SK-N-SH (cell line): ENCODE measurements at regions not wholly inside any gene's neighbourhood (a gene's known extent, or its start where the extent isn't known, plus 50 kb on each side); places are given as distances from the start of the nearest gene placed in this dataset.
A peak's percentile ranks its signal among the peaks of the same experiment; 100 is the strongest.

Experiments used
- CTCF ChIA-PET: fragments of 300-600, 350-600 bp; formaldehyde crosslinking; extraction: SDS; loops from one replicate; lab custom pipeline; 2021; lab: Yijun Ruan, JAX
- POLR2A ChIA-PET: fragments of 350-600 bp; sonication (Branson Sonifier 250); formaldehyde crosslinking; extraction: SDS; loops from one replicate; lab custom pipeline; 2020; ENCODE audit warnings: antibody characterized with exemption, inconsistent platforms; lab: Yijun Ruan, JAX
- DNase-seq: peaks from one replicate; pipeline ENCODE4 v3.0.0; 2012
- H2AFZ ChIP-seq: fragments of 200-600 bp; sonication (generic); 2 replicates; pipeline ENCODE4 v1.8.1; 2016; ENCODE audit warnings: antibody characterized with exemption, mild to moderate bottlenecking, low read depth
- H3F3A ChIP-seq: fragments of 200-600 bp; sonication (generic); replicated peaks from 2 replicates; pipeline ENCODE3; 2016; ENCODE audit warnings: antibody characterized with exemption, mild to moderate bottlenecking; ENCODE audit not compliant: insufficient read depth
- H3K27ac ChIP-seq, 2 experiments: fragments of 200-500 bp in 1 of 2; fragments of 200-600 bp in 1 of 2; sonication (Bioruptor generic) in 1 of 2; sonication (generic), shearing (Covaris generic) in 1 of 2; 2 replicates each; pipeline versions ENCODE4 v1.5.1 to v1.6.1; 2014 to 2016; ENCODE audit warnings: low read depth in 2 of 2, inconsistent platforms in 1 of 2, low read length in 1 of 2, mild to moderate bottlenecking in 1 of 2, mixed read lengths in 1 of 2
- H3K27me3 ChIP-seq: fragments of 200-600 bp; sonication (generic), shearing (Covaris generic); 2 replicates; pipeline ENCODE4 v1.6.1; 2016; ENCODE audit warnings: mixed run types; ENCODE audit not compliant: insufficient read depth
- H3K36me3 ChIP-seq, 2 experiments: fragments of 200-500 bp in 1 of 2; fragments of 200-600 bp in 1 of 2; sonication (Bioruptor generic) in 1 of 2; sonication (generic) in 1 of 2; replicated peaks in 1 of 2; 2 replicates each; pipeline versions ENCODE3 to v1.5.1; 2014 to 2016; ENCODE audit warnings: low read length in 1 of 2, mild to moderate bottlenecking in 1 of 2; ENCODE audit not compliant: insufficient read depth in 2 of 2, control insufficient read depth in 1 of 2
- H3K4me1 ChIP-seq, 2 experiments: fragments of 200-500 bp in 1 of 2; fragments of 200-600 bp in 1 of 2; sonication (Bioruptor generic) in 1 of 2; sonication (generic), shearing (Covaris generic) in 1 of 2; 2 replicates each; pipeline versions ENCODE4 v1.5.1 to v1.6.1; 2014 to 2016; ENCODE audit warnings: low read depth in 1 of 2, low read length in 1 of 2, mixed run types in 1 of 2; ENCODE audit not compliant: insufficient read depth in 2 of 2, control insufficient read depth in 1 of 2
- H3K4me2 ChIP-seq: fragments of 200-600 bp; sonication (generic), shearing (Covaris generic); 2 replicates; pipeline ENCODE4 v1.6.1; 2017; ENCODE audit warnings: mixed run types
- H3K4me3 ChIP-seq, 2 experiments: fragments of 200-500 bp in 1 of 2; fragments of 200-600 bp in 1 of 2; sonication (Bioruptor generic) in 1 of 2; sonication (generic), shearing (Covaris generic) in 1 of 2; 2 replicates each; pipeline versions ENCODE4 v1.5.1 to v1.8.1; 2014 to 2016; ENCODE audit warnings: low read depth in 2 of 2, inconsistent platforms in 1 of 2, low read length in 1 of 2, mild to moderate bottlenecking in 1 of 2, mixed read lengths in 1 of 2, moderate library complexity in 1 of 2
- H3K79me2 ChIP-seq: fragments of 200-600 bp; sonication (generic); 2 replicates; pipeline ENCODE4 v1.8.1; 2017; ENCODE audit warnings: mild to moderate bottlenecking; ENCODE audit not compliant: insufficient read depth
- H3K9ac ChIP-seq: fragments of 200-600 bp; sonication (generic); 2 replicates; pipeline ENCODE4 v1.6.1; 2017; ENCODE audit warnings: mixed run types
- H3K9me2 ChIP-seq: fragments of 200-600 bp; sonication (generic); 2 replicates; pipeline ENCODE4 v1.6.1; 2017; ENCODE audit warnings: mixed run types
- H3K9me3 ChIP-seq: fragments of 200-600 bp; sonication (generic); 2 replicates; pipeline ENCODE4 v1.6.1; 2017; ENCODE audit warnings: mixed run types, mild to moderate bottlenecking, moderate library complexity
- H4K20me1 ChIP-seq: fragments of 200-600 bp; sonication (generic); 2 replicates; pipeline ENCODE4 v1.6.1; 2017; ENCODE audit warnings: mild to moderate bottlenecking, mixed run types; ENCODE audit not compliant: insufficient read depth
- EP300 ChIP-seq, 2 experiments: IDR thresholded peaks; 2 replicates each; pipeline versions ENCODE4 v1.4.0 to v1.6.1; 2012; ENCODE audit warnings: borderline replicate concordance in 1 of 2, low read depth in 1 of 2, low read length in 1 of 2
- EZH2phosphoT487 ChIP-seq: fragments of 200-600 bp; sonication (generic); IDR thresholded peaks from 2 replicates; pipeline ENCODE4 v1.6.1; 2017; ENCODE audit warnings: low read depth, mixed run types, mild to moderate bottlenecking, antibody characterized with exemption, moderate library complexity, borderline replicate concordance
- FOXJ3 ChIP-seq: sonication (generic); formaldehyde crosslinking; IDR thresholded peaks from 2 replicates; pipeline ENCODE4 v1.5.1; 2020; ENCODE audit warnings: mild to moderate bottlenecking, missing genetic modification reagents
- FOXM1 ChIP-seq: IDR thresholded peaks from 2 replicates; pipeline ENCODE4 v1.4.0; 2012; ENCODE audit warnings: low read depth, mild to moderate bottlenecking
- GATA2 ChIP-seq: sonication (generic); formaldehyde crosslinking; IDR thresholded peaks from 2 replicates; pipeline ENCODE4 v1.5.0; 2020; ENCODE audit warnings: mild to moderate bottlenecking, missing genetic modification reagents
- NFIC ChIP-seq: IDR thresholded peaks from 2 replicates; pipeline ENCODE4 v1.4.0; 2012; ENCODE audit warnings: borderline replicate concordance
- POLR2AphosphoS5 ChIP-seq: IDR thresholded peaks from 2 replicates; pipeline ENCODE4 v1.6.1; 2012; ENCODE audit warnings: low read depth, low read length
- RAD21 ChIP-seq: IDR thresholded peaks from 2 replicates; pipeline ENCODE4 v1.6.1; 2012; ENCODE audit warnings: mild to moderate bottlenecking, low read length
- RCOR1 ChIP-seq: fragments of 150-350 bp; IDR thresholded peaks from 2 replicates; pipeline ENCODE4 v1.6.1; 2017; ENCODE audit warnings: antibody characterized with exemption, low read length
- TEAD4 ChIP-seq: IDR thresholded peaks from 2 replicates; pipeline ENCODE4 v1.4.0; 2012; ENCODE audit warnings: mild to moderate bottlenecking, borderline replicate concordance; ENCODE audit not compliant: insufficient read depth
- WGBS: methylation state at CpG from one replicate; pipeline ENCODE4 v1.1.6; 2017; ENCODE audit warnings: low lambda C conversion rate; 5-methylcytosine and 5-hydroxymethylcytosine counted together
- TF ChIP-seq, protein P1 (sequence below): IDR thresholded peaks from 2 replicates; pipeline ENCODE4 v1.6.1; 2012; ENCODE audit warnings: mild to moderate bottlenecking, low read depth, low read length, moderate library complexity
- TF ChIP-seq, protein P2 (sequence below): IDR thresholded peaks from 2 replicates; pipeline ENCODE4 v1.4.0; 2012; ENCODE audit warnings: low read depth, borderline replicate concordance

DNA sequence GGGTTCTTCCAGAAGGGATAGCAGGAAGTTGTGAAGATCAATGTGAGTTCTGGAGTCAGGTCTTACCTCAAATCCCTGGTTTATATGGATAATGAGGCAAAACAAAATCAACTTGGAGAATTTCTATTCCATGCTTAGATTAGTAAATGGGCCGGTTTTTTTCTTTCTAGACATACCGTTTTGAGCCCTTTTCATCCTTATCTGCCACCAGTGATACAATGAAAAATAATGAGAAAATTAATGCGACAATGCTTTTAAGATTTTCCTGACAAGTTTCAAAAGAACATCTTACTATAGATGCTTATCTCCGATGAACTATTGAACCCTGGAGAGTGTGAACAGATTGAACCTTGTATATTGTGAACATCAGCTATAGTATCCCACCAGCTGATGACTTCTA lies 262.7 kb downstream of the BTG1 start:
- no peaks in the 10 kb centered on the region for H3K9me2 ChIP-seq
- no peak overlapping the region for H3K27ac ChIP-seq
- H3F3A ChIP-seq, result no peaks in the 10 kb centered on the region
- WGBS, result 53% methylated on average over 4 of the region's 4 CpGs
- no peaks in the 10 kb centered on the region; a peak in 2 of 4 replicates for H3K4me1 ChIP-seq
- DNase-seq, result no peak
- no peak overlapping the region for H3K4me2 ChIP-seq
- no peaks in the 10 kb centered on the region for H3K9me3 ChIP-seq
- TF ChIP-seq EP300 (IDR thresholded peaks at IDR 0.05; ENCODE audit: borderline replicate concordance in 1 of 2, low read depth in 1 of 2, low read length in 1 of 2), result peak in 1 of 2 experiments; percentile 36; a peak in 1 of 4 replicates
- TF ChIP-seq RAD21, result no peak
- no peaks in the 10 kb centered on the region for H4K20me1 ChIP-seq
- H3K79me2 ChIP-seq, result no peaks in the 10 kb centered on the region
- CTCF ChIA-PET, result interaction anchor here (0.6 kb wide), 1 partner anchor 1557 kb away, joined by 3 read pairs; no protein-coding TSS in a partner anchor
- H3K9ac ChIP-seq, result no peak overlapping the region
- POLR2A ChIA-PET, result no interaction called here
- H3K27me3 ChIP-seq, result no peaks in the 10 kb centered on the region
- no peak overlapping the region for H3K4me3 ChIP-seq
- no peak overlapping the region for H2AFZ ChIP-seq
- H3K36me3 ChIP-seq, result no peaks in the 10 kb centered on the region

DNA sequence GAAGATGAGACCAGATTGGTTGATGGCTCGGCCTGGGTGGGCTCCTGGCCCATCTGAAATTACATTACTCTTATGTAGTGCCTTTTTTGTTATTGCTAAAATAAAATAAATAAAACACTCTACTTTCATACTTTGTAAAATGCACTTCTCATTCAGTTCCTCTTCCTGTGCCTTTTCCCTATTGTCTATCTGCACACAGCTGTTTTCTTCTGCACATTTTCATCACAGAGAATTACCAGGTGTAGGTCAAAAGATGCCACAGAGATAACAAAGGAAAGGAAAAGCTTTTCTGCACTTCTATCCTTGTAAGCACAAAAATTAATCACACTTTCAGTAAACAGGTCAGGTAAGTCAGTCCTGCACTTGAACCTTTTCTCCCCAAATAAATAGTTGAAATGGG lies 265.1 kb downstream of the BTG1 start:
- Histone ChIP-seq H3K27ac (no peak overlapping the region; a peak in 1 of 4 replicates), H2AFZ (no peak overlapping the region), H3K36me3 (no peaks in the 10 kb centered on the region), H3K27me3 (no peaks in the 10 kb centered on the region), H4K20me1 (no peaks in the 10 kb centered on the region), H3K9me3 (no peaks in the 10 kb centered on the region), H3K79me2 (no peaks in the 10 kb centered on the region), H3F3A (no peaks in the 10 kb centered on the region), H3K9ac (no peak overlapping the region), H3K4me1 (peaks cover 0 to 4% of the 10 kb centered on the region in 2 experiments; a peak in 2 of 4 replicates), H3K4me3 (no peak overlapping the region), H3K4me2 (no peak overlapping the region), H3K9me2 (no peaks in the 10 kb centered on the region)
- ChIA-PET POLR2A (no interaction called here), CTCF (interaction anchor here (1.1 kb wide), 1 partner anchor 69 kb away, joined by 6 read pairs; no protein-coding TSS in a partner anchor)
- DNase-seq, result no peak
- WGBS, result 58% methylated on average over 1 of the region's 1 CpG
- peak; percentile 39 for TF ChIP-seq GATA2
- TF ChIP-seq NFIC, result no peak
- no peak for TF ChIP-seq EZH2phosphoT487

DNA sequence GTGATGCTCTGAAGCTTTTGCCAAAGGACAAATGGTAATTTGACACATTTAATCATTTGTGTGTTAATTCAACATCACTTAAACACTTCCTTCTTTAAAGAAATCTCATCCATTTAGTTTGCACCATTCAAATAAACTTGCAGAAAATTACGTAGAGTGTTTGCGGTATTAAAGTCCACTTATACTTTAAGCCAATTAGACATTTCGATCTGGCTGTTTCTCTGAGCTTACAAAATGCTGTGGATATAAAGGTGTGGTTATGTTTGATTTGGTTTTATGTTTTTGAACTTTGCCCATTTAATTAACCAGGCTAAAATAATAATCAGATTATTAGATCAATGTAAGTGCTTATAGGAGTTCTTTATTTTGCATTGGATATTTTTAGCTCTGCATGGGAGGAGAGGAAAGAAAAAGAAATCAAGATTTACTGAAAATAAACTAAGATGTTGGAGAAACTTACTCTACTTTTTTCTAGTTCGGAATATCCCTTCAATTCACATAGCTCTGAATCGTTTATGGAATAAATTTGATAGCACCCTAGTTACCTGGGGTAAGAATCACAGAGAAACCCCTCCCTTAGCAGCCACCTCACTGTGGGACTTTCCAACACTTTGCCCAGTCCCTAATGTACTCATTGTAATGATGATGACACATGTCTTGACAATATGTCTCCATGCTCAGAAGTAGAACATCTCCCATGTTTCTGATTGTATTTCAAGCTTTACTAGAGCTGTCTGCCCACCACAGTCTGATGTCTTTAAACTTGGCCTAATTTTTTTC lies 268.0 kb downstream of the BTG1 start:
- WGBS, result 75% methylated on average over 5 of the region's 5 CpGs
- ChIA-PET CTCF (interaction anchor here (0.9 to 2.5 kb wide), 2 partner anchors 24 to 66 kb away, joined by 3 to 8 read pairs; no protein-coding TSS in a partner anchor), POLR2A (no interaction called here)

More for the DNA sequence above, 268.0 kb downstream of the BTG1 start:
- no peaks in the 10 kb centered on the region for H3F3A ChIP-seq
- no peaks in the 10 kb centered on the region for H3K27me3 ChIP-seq
- no peak overlapping the region for H3K9ac ChIP-seq
- no peaks in the 10 kb centered on the region for H4K20me1 ChIP-seq
- no peak for TF ChIP-seq NFIC
- no peak for TF ChIP-seq RAD21
- no peak for TF ChIP-seq TEAD4
- TF ChIP-seq, protein P1, sequence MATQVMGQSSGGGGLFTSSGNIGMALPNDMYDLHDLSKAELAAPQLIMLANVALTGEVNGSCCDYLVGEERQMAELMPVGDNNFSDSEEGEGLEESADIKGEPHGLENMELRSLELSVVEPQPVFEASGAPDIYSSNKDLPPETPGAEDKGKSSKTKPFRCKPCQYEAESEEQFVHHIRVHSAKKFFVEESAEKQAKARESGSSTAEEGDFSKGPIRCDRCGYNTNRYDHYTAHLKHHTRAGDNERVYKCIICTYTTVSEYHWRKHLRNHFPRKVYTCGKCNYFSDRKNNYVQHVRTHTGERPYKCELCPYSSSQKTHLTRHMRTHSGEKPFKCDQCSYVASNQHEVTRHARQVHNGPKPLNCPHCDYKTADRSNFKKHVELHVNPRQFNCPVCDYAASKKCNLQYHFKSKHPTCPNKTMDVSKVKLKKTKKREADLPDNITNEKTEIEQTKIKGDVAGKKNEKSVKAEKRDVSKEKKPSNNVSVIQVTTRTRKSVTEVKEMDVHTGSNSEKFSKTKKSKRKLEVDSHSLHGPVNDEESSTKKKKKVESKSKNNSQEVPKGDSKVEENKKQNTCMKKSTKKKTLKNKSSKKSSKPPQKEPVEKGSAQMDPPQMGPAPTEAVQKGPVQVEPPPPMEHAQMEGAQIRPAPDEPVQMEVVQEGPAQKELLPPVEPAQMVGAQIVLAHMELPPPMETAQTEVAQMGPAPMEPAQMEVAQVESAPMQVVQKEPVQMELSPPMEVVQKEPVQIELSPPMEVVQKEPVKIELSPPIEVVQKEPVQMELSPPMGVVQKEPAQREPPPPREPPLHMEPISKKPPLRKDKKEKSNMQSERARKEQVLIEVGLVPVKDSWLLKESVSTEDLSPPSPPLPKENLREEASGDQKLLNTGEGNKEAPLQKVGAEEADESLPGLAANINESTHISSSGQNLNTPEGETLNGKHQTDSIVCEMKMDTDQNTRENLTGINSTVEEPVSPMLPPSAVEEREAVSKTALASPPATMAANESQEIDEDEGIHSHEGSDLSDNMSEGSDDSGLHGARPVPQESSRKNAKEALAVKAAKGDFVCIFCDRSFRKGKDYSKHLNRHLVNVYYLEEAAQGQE, result no peak
- TF ChIP-seq, protein P2, sequence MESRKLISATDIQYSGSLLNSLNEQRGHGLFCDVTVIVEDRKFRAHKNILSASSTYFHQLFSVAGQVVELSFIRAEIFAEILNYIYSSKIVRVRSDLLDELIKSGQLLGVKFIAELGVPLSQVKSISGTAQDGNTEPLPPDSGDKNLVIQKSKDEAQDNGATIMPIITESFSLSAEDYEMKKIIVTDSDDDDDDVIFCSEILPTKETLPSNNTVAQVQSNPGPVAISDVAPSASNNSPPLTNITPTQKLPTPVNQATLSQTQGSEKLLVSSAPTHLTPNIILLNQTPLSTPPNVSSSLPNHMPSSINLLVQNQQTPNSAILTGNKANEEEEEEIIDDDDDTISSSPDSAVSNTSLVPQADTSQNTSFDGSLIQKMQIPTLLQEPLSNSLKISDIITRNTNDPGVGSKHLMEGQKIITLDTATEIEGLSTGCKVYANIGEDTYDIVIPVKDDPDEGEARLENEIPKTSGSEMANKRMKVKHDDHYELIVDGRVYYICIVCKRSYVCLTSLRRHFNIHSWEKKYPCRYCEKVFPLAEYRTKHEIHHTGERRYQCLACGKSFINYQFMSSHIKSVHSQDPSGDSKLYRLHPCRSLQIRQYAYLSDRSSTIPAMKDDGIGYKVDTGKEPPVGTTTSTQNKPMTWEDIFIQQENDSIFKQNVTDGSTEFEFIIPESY, result no peak
- no peak for TF ChIP-seq RCOR1
- TF ChIP-seq FOXJ3 (CRISPR knock-in tag), result no peak
- TF ChIP-seq POLR2AphosphoS5, result no peak
- TF ChIP-seq EP300 (IDR thresholded peaks at IDR 0.05; ENCODE audit: borderline replicate concordance in 1 of 2, low read depth in 1 of 2, low read length in 1 of 2), result no peak
- no peak for TF ChIP-seq FOXM1
- no peak overlapping the region for H2AFZ ChIP-seq
- no peak overlapping the region for H3K4me2 ChIP-seq
- H3K27ac ChIP-seq, result no peak overlapping the region; a peak in 1 of 4 replicates
- no peaks in the 10 kb centered on the region for H3K36me3 ChIP-seq
- DNase-seq, result no peak
- H3K79me2 ChIP-seq, result no peaks in the 10 kb centered on the region
- H3K4me1 ChIP-seq, result peaks cover 0 to 4% of the 10 kb centered on the region in 2 experiments; a peak in 2 of 4 replicates
- H3K4me3 ChIP-seq, result no peak overlapping the region
- H3K9me3 ChIP-seq, result no peaks in the 10 kb centered on the region
- no peaks in the 10 kb centered on the region for H3K9me2 ChIP-seq
